GM19395 (cell line): ENCODE measurements at regions not wholly inside any gene's neighbourhood (a gene's known extent, or its start where the extent isn't known, plus 50 kb on each side); places are given as distances from the start of the nearest gene placed in this dataset.
"Not testable (repeated sequence)": the region's sequence is repeated elsewhere in the genome, so short reads cannot be mapped to it uniquely, and the experiment has no call there.

Source experiments
- ATAC-seq: cut with Tn5 transposase; IDR thresholded peaks from one replicate; pipeline ENCODE4 v1.9.1; 2021; ENCODE audit warnings: mild to moderate bottlenecking, moderate library complexity; ENCODE audit not compliant: unreplicated experiment

GRCh38 chr9:102767076-102767475 is 228.1 kb upstream of the CYLC2 start:
- no peak for ATAC-seq

- no peak for ATAC-seq
These were observed 254.6 kb upstream of the CYLC2 start for GRCh38 chr9:102740578-102740977.

- no peak for ATAC-seq
These were observed 266.2 kb upstream of the CYLC2 start for GRCh38 chr9:102728946-102729345.

GRCh38 chr9:102714184-102714583 is 280.9 kb upstream of the CYLC2 start:
- ATAC-seq, result no peak

- not testable (repeated sequence) for ATAC-seq
These were observed 282.2 kb upstream of the CYLC2 start for GRCh38 chr9:102712910-102713309.

- no peak for ATAC-seq
These were observed 294.2 kb upstream of the CYLC2 start for GRCh38 chr9:102700936-102701335.

- no peak for ATAC-seq
These were observed 325.9 kb upstream of the CYLC2 start for GRCh38 chr9:102669220-102669619.

- no peak for ATAC-seq
These were observed 342.7 kb upstream of the CYLC2 start for GRCh38 chr9:102652471-102652870.

- ATAC-seq, result no peak
These were observed 344.2 kb upstream of the CYLC2 start for GRCh38 chr9:102650896-102651295.

- no peak for ATAC-seq
These were observed 352.5 kb upstream of the CYLC2 start for GRCh38 chr9:102642651-102643050.

GRCh38 chr9:102631559-102631958 is 363.6 kb upstream of the CYLC2 start:
- no peak for ATAC-seq

- ATAC-seq, result no peak
These were observed 385.7 kb upstream of the CYLC2 start for GRCh38 chr9:102609461-102609860.

- not testable (repeated sequence) for ATAC-seq
These were observed 391.6 kb upstream of the CYLC2 start for GRCh38 chr9:102603198-102604195.

- ATAC-seq, result no peak
These were observed 400.9 kb upstream of the CYLC2 start for GRCh38 chr9:102594241-102594640.

- no peak for ATAC-seq
These were observed 407.9 kb upstream of the CYLC2 start for GRCh38 chr9:102587281-102587680.

- no peak for ATAC-seq
These were observed 425.7 kb upstream of the CYLC2 start for GRCh38 chr9:102569436-102569835.

- ATAC-seq, result no peak
These were observed 443.8 kb upstream of the CYLC2 start for GRCh38 chr9:102551346-102551745.

GRCh38 chr9:102550886-102551285 is 444.2 kb upstream of the CYLC2 start:
- ATAC-seq, result no peak

- ATAC-seq, result no peak
These were observed 444.9 kb upstream of the CYLC2 start for GRCh38 chr9:102550266-102550665.

- no peak for ATAC-seq
These were observed 461.1 kb upstream of the CYLC2 start for GRCh38 chr9:102534031-102534430.

GRCh38 chr9:102521097-102521755 is 473.9 kb upstream of the CYLC2 start:
- no peak for ATAC-seq

- ATAC-seq, result no peak
These were observed 475.7 kb upstream of the CYLC2 start for GRCh38 chr9:102519423-102519822.
